ENCODE measurements at regions not wholly inside any gene's neighbourhood (a gene's known extent, or its start where the extent isn't known, plus 50 kb on each side); places are given as distances from the start of the nearest gene placed in this dataset.

DNA sequence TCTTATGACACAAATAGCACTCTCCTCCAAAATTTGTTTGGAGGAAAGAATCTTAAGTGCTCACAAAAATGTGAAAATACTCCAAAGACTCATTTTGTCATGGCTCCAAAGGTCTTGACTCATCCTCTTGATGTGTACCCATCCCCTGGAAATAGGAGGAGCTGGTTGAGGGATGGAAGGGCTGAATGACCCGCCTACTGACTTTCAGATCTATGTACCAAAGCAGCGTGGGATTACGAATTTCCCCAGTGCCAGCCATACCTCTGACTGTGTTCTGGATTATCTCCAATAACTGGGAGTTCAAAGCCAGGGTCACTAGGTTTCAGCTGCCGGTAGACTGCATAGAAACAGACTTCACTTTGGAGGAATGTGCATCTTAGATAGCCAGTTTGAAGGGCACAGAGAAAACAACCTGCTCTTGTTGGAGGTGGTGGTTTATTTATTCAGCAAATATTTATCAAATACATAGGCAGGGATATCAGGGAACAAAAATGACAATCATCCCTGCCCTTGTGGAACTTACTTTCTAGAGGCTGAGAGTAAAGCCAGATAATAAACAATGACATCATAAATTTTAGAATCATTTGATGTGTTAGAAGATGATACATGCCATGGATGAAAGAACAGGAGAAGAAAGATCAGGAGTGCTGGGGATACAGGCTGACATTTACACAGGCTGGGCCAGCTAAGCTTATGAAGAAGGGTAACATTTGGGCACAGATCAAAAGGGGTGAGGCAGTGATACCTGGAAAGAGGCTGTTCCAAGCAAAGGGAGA is 246.6 kb downstream of the TBXT start:
- H3K4me1 Mint-ChIP-seq, result peaks cover 5% of the 10 kb centered on the region
- CTCF ChIA-PET, result no interaction called here

DNA sequence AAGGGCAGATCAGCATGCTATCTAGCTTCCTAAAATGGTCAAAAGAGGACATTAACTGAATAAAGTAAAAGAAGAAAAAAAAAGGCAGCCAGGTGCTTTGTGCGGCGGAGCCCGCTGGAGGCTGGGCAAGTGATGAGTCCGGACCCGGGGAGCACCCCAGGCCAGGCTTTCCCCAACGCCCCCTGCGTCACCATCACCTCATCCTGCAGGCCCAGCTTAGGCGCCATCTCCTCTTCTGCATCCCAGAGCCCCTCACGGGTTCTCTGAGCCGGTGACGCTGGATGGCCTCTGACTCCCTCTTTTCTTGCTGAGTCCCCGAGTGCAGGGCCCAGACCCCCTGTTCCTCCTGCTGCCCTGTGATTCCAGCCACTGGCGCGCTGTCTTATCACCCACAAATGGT is 250.1 kb downstream of the TBXT start:
- no peaks in the 10 kb centered on the region for H3K27me3 Mint-ChIP-seq (ENCODE audit: low read depth)
- ATAC-seq (no peak), DNase-seq (ENCODE audit: low spot score) (no peak)
- TF ChIP-seq RORB (CRISPR knock-in tag; IDR thresholded peaks at IDR 0.05) (no peak), IRF2 (CRISPR knock-in tag; IDR thresholded peaks at IDR 0.05; ENCODE audit: borderline replicate concordance, low read depth) (no peak), JAZF1 (CRISPR knock-in tag; IDR thresholded peaks at IDR 0.05) (no peak), SOX15 (CRISPR knock-in tag; IDR thresholded peaks at IDR 0.05) (no peak), TEAD4 (CRISPR knock-in tag; IDR thresholded peaks at IDR 0.05) (no peak)
- TF ChIP-seq, protein P1, sequence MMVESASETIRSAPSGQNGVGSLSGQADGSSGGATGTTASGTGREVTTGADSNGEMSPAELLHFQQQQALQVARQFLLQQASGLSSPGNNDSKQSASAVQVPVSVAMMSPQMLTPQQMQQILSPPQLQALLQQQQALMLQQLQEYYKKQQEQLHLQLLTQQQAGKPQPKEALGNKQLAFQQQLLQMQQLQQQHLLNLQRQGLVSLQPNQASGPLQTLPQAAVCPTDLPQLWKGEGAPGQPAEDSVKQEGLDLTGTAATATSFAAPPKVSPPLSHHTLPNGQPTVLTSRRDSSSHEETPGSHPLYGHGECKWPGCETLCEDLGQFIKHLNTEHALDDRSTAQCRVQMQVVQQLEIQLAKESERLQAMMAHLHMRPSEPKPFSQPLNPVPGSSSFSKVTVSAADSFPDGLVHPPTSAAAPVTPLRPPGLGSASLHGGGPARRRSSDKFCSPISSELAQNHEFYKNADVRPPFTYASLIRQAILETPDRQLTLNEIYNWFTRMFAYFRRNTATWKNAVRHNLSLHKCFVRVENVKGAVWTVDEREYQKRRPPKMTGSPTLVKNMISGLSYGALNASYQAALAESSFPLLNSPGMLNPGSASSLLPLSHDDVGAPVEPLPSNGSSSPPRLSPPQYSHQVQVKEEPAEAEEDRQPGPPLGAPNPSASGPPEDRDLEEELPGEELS (CRISPR knock-in tag; IDR thresholded peaks at IDR 0.05), result no peak
- TF ChIP-seq, protein P2, sequence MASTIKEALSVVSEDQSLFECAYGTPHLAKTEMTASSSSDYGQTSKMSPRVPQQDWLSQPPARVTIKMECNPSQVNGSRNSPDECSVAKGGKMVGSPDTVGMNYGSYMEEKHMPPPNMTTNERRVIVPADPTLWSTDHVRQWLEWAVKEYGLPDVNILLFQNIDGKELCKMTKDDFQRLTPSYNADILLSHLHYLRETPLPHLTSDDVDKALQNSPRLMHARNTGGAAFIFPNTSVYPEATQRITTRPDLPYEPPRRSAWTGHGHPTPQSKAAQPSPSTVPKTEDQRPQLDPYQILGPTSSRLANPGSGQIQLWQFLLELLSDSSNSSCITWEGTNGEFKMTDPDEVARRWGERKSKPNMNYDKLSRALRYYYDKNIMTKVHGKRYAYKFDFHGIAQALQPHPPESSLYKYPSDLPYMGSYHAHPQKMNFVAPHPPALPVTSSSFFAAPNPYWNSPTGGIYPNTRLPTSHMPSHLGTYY (CRISPR knock-in tag; IDR thresholded peaks at IDR 0.05), result no peak
- H3K4me3 Mint-ChIP-seq, result no peak overlapping the region
- no peaks in the 10 kb centered on the region for H3K9me3 Mint-ChIP-seq
- no peaks in the 10 kb centered on the region for H3K36me3 Mint-ChIP-seq
- ChIA-PET POLR2A (no interaction called here), CTCF (interaction anchor here (1.0 to 1.2 kb wide), 2 partner anchors 14 to 181 kb away, joined by 3 read pairs; no protein-coding TSS in a partner anchor)
- peaks cover 5% of the 10 kb centered on the region for H3K4me1 Mint-ChIP-seq
- H3K27ac Mint-ChIP-seq, result no peak overlapping the region

More for the DNA sequence above, 246.6 kb downstream of the TBXT start:
- DNase-seq (ENCODE audit: low spot score) (no peak), ATAC-seq (no peak)
- Mint-ChIP-seq H3K36me3 (no peaks in the 10 kb centered on the region), H3K9me3 (peaks cover 12% of the 10 kb centered on the region), H3K4me3 (no peak overlapping the region), H3K27ac (no peak overlapping the region), H3K27me3 (ENCODE audit: low read depth) (no peaks in the 10 kb centered on the region)
- TF ChIP-seq EMX1 (CRISPR knock-in tag; IDR thresholded peaks at IDR 0.05), result no peak
- POLR2A ChIA-PET, result no interaction called here

DNA sequence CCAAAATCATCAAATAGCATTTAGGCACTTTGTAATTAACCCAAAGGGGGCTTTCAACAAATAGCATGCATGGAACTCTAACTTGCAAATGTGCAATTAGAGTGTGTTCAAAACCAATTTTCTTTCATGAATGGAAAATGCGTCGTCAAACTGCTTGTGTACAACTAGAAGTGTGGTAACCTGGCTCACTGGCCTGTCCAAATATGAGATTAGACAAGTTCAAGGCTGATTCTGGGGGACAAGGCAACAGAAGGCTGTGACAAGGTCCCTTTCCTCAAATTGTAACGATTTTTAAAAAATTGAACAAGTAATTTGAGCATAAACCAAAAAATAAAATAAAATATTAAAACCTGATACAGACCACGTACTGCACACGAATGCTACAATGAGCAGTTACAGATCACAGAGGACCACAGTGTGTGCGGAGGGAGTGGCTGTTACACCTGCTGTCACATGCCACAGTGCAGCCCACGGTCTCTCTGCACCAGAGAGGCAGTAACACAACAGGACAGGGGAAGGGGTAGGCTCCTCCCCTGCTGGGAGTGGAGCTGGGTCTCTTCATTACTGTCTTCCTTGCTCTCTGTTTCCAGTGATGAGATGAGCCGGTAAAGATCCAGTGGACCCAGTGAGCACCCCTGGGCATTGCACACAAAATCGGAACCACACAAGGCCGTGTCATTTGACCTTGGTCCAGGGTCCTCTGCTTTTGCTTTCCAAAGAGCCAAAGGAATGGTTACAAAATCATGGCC is 252.2 kb upstream of the PDE10A start:
- H3K4me3 Mint-ChIP-seq, result no peak overlapping the region
- CTCF ChIA-PET, result no interaction called here
- TF ChIP-seq ZNF423 (CRISPR knock-in tag; IDR thresholded peaks at IDR 0.05), result no peak
- TF ChIP-seq, protein P3, sequence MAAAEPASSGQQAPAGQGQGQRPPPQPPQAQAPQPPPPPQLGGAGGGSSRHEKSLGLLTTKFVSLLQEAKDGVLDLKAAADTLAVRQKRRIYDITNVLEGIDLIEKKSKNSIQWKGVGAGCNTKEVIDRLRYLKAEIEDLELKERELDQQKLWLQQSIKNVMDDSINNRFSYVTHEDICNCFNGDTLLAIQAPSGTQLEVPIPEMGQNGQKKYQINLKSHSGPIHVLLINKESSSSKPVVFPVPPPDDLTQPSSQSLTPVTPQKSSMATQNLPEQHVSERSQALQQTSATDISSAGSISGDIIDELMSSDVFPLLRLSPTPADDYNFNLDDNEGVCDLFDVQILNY (CRISPR knock-in tag; IDR thresholded peaks at IDR 0.05), result no peak
- TF ChIP-seq GRHL2 (CRISPR knock-in tag; IDR thresholded peaks at IDR 0.05; ENCODE audit: insufficient replicate concordance, severe bottlenecking), result no peak
- TF ChIP-seq IRF2 (CRISPR knock-in tag; IDR thresholded peaks at IDR 0.05; ENCODE audit: borderline replicate concordance, low read depth), result no peak
- TF ChIP-seq, protein P4, sequence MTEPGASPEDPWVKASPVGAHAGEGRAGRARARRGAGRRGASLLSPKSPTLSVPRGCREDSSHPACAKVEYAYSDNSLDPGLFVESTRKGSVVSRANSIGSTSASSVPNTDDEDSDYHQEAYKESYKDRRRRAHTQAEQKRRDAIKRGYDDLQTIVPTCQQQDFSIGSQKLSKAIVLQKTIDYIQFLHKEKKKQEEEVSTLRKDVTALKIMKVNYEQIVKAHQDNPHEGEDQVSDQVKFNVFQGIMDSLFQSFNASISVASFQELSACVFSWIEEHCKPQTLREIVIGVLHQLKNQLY (CRISPR knock-in tag; IDR thresholded peaks at IDR 0.05), result no peak
- TF ChIP-seq ZNF138 (CRISPR knock-in tag; conservative IDR thresholded peaks at IDR 0.05), result no peak
- TF ChIP-seq, protein P5, sequence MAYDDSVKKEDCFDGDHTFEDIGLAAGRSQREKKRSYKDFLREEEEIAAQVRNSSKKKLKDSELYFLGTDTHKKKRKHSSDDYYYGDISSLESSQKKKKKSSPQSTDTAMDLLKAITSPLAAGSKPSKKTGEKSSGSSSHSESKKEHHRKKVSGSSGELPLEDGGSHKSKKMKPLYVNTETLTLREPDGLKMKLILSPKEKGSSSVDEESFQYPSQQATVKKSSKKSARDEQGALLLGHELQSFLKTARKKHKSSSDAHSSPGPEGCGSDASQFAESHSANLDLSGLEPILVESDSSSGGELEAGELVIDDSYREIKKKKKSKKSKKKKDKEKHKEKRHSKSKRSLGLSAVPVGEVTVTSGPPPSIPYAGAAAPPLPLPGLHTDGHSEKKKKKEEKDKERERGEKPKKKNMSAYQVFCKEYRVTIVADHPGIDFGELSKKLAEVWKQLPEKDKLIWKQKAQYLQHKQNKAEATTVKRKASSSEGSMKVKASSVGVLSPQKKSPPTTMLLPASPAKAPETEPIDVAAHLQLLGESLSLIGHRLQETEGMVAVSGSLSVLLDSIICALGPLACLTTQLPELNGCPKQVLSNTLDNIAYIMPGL (CRISPR knock-in tag; IDR thresholded peaks at IDR 0.05), result no peak
- TF ChIP-seq, protein P2 (CRISPR knock-in tag; IDR thresholded peaks at IDR 0.05), result no peak
- TF ChIP-seq EMX1 (CRISPR knock-in tag; IDR thresholded peaks at IDR 0.05), result no peak
- no peak for TF ChIP-seq OVOL2 (CRISPR knock-in tag; IDR thresholded peaks at IDR 0.05; ENCODE audit: borderline replicate concordance)
- TF ChIP-seq, protein P6, sequence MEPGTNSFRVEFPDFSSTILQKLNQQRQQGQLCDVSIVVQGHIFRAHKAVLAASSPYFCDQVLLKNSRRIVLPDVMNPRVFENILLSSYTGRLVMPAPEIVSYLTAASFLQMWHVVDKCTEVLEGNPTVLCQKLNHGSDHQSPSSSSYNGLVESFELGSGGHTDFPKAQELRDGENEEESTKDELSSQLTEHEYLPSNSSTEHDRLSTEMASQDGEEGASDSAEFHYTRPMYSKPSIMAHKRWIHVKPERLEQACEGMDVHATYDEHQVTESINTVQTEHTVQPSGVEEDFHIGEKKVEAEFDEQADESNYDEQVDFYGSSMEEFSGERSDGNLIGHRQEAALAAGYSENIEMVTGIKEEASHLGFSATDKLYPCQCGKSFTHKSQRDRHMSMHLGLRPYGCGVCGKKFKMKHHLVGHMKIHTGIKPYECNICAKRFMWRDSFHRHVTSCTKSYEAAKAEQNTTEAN (CRISPR knock-in tag; IDR thresholded peaks at IDR 0.05), result no peak
- no peak for TF ChIP-seq FOXK1 (CRISPR knock-in tag; IDR thresholded peaks at IDR 0.05)
- no peak for TF ChIP-seq FOXP1 (CRISPR knock-in tag; IDR thresholded peaks at IDR 0.05; ENCODE audit: borderline replicate concordance)

More for the DNA sequence above, 252.2 kb upstream of the PDE10A start:
- Mint-ChIP-seq H3K27me3 (ENCODE audit: low read depth) (no peaks in the 10 kb centered on the region), H3K4me1 (no peaks in the 10 kb centered on the region), H3K9me3 (no peaks in the 10 kb centered on the region), H3K27ac (no peak overlapping the region), H3K36me3 (no peaks in the 10 kb centered on the region)
- no peak for DNase-seq (ENCODE audit: low spot score)
- no peak for ATAC-seq
- POLR2A ChIA-PET, result no interaction called here
